HG03045 (cell line): ENCODE measurements at regions not wholly inside any gene's neighbourhood (a gene's known extent, or its start where the extent isn't known, plus 50 kb on each side); places are given as distances from the start of the nearest gene placed in this dataset.
"Not testable (repeated sequence)": the region's sequence is repeated elsewhere in the genome, so short reads cannot be mapped to it uniquely, and the experiment has no call there.

Experiments used
- ATAC-seq: cut with Tn5 transposase; IDR thresholded peaks from one replicate; pipeline ENCODE4 v1.9.1; 2021; ENCODE audit warnings: mild to moderate bottlenecking, moderate library complexity; ENCODE audit not compliant: unreplicated experiment

DNA sequence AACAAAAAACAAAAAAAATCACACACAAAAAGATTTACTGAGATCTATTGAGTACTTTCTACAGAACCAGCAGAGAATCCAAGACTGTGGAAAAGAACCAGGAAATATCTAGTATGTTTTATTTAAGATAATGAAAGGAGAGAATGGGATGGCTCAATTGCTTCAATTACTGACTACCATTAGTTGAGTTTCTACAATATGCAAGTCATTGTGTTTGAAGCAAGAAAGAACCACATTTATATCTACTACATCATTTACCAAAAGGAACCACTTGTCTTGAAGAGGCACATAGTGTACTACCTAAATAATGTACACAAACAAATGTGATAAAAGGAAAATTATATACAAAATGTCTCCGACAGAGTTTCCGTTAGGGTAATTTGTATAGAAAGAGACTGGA lies 325.9 kb upstream of the TNC start:
- no peak for ATAC-seq

DNA sequence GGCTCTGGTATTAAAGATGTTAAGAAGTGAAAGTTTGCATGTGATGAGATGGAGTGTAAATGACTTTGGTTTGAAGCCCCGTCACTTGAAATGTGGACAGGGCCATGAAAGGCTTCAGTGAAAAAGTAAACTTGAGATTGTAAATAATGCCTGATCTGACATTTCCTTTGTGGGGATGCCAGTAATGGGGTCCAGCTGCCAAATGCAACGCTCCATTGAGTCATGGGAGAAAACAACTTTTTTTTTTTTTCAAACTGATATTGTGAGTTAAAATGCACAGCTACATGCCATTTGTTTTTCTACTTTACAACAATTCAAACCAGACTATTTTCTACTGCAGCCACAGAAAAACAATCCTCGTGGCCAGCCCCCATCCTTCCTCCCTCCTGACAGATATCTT lies 327.0 kb upstream of the TNC start:
- ATAC-seq = no peak

DNA sequence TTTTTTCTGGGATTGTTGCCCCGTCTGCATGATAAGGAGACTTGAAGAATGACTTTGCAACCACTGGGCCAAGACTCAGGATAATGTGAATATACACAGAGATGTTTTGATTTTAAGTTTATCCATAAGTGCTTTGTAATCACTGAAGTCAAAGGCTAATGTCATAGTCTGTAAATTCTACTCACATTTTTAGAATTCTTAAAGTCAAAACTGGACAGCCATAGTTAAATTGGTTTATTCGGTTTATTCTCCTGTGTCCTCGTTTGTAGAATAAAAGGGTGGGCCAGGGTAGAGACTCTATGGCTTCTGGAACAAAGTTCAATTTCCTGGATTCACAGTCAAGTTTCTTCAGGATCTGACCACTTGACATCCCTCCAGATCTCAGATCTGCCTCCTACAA lies 327.7 kb upstream of the TNC start:
- ATAC-seq = no peak

DNA sequence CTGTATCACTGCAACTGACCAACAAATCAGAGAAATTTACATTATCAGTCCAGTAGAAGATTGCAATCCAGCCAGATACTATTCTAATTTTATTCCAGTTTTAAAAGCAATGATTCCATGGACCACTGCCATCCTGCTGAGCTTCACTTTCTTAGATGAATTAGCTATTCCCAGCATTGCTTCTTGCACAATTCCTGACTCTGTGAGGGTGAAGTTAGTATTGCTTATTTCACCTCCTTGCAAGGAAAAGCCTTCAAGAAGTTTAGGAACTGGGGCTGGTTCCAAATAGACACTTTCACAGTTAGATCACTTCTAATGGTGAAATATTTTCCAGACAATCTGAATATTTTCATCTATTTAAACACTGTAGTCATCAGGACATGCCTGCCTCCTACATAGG lies 338.6 kb upstream of the TNC start:
- no peak for ATAC-seq

DNA sequence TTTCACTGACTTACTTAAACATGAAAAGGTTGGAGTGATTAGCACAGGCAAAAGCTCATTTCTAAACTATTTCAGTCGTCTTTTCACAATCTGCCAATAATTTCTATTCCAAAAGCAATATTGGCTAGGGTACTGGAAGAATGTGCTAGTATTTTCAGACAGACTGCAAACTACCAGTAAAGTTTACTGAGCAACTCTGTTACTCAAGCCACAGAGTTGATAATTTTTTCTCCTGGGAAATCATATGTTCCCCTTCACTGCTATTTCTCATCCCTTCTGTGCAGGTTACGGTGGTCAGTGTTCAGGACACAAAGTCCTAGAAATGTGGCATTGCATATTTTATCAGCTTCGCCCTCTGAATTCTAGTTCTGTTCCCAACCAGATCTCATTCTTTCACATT lies 343.3 kb upstream of the TNC start:
- no peak for ATAC-seq

DNA sequence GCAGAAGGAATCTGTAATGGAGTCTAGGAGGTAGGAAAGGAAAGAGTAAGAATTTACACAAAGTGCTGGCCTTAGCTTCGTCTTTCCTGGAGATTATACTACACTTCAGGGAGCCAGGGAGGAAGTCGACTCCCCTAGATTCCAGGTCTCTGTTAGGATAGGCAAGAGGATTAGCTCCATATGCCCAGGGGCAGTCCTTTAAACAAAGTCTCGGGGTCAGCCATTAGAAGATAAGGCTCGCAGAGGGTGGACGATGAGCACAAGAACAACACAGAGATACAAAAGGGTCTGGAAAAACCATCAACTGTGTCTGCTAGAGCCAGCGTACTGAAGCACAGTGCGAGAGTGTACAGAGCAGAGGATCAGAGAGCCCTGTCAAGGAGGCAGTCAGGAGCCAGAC lies 344.7 kb upstream of the TNC start:
- ATAC-seq = no peak

DNA sequence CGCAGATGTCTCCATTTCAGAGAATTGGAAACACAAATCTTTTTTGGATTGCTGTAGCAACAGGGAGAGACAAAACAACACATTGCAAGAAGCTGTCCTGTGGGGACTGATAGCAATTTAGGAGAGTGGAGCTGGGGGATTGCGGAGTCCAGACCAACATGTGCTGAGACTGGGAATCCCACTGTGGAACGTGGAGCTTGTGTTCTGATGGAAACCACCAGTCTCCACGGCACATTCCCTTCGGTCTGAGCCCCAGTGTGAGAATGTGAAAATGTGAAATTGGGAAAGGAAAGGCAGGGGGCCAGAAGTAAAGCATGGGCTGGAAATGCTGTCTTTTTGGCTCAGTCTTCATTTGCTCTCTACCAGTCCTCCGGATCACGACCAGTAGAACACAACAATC lies 348.8 kb upstream of the TNC start:
- ATAC-seq = no peak

DNA sequence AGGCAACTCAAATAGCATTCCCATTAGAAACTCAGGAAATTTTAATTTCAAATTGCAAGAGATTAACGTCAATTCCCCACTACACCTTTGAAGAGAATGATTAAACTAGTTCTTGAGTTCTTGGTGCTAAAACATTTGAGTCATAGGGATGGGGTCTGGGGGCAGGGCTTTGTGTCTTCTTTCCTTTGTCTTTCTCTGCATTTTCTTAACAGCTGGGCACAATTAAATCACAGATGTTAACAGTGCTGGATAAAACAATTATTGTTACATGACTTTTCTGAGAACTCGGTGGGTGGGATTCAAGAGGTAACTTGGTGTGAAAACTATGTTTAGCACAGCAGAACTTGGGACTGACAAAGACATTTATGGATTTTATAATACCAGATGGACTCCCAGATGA lies 351.9 kb upstream of the TNC start:
- no peak for ATAC-seq

DNA sequence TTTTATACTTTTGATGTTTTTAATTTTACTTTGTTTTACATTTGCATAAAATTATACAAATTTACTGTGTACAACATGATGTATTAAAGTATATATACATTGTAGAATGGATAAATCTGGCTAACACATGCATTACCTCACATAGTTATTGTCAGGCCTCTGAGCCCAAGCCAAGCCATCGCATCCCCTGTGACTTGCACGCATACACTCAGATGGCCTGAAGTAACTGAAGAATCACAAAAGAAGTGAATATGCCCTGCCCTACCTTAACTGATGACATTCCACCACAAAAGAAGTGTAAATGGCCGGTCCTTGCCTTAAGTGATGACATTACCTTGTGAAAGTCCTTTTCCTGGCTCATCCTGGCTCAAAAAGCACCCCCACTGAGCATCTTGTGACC lies 355.1 kb upstream of the TNC start:
- ATAC-seq = not testable (repeated sequence)

DNA sequence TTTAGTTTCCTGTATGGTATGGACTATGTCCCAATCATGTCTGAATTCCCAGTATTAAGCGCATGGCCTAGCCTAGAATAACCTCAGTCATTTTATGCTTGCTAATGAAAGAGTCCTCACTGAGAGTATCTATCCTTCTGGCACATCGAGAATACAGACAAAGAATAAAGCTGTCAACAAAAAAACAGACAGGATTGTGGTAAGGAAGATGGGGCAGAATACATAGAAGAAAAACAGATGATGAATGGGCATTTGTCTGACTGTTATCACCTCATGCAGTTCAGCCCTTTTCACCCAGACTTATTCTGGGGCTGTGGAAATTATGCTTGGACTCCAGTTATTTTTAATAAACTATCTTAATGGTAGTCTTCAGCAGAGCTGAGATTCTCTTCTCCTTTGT lies 363.8 kb upstream of the TNC start:
- no peak for ATAC-seq

DNA sequence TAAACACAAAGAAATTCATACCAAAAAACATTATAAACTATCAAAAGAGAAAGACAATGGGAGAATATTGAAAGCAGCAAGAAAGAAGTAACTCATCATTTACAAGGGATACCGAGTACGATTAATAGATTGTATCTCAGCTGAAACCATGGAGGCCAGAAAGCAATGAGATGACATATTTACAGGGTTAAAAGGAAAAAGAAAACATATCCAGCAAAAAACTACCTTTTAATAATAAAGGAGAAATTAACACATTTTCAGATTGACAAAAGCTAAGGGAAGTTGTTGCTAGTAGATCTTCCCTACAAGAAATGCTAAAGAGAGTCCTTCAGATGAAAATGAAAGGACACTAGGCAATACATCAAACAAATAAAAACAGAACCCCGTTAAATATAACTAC lies 364.8 kb upstream of the TNC start:
- ATAC-seq = no peak

DNA sequence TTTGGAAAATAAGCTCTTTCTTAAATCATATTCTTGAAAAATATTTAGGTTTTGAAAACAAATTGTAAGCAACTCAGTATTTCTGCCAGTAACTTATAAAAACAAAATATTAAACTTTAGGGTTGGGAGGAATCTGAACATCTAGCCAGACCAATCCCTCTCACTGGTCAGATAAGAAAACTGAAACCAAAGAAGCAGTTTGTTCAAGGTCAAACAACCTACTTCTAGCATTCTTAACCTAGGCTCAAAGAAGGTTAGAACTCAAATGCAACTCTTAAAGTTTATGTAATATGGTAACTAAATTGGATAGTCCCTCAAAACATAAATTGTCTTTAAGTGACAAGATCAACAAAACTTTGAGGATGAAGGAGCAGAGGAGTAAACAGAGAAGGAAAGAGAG lies 374.9 kb upstream of the TNC start:
- ATAC-seq = no peak

DNA sequence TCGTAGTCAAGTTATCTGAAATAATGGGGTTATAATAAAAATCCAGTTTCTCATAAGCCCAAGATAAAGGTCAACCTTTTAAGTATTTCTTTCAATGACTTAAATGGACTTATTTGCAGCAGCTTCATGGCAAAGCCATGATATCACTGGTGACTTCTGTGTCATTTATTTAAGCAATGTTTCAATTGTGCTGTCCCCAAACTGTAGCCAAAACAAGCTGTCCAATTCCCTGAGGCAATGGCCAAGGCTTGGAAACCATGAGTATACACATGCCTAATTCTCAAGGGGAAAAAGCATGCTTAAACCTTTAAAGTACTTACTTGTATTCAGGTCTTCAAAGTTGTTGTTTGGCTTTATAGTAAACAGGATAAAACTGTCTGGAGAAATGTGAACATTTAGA lies 376.4 kb upstream of the TNC start:
- no peak for ATAC-seq

DNA sequence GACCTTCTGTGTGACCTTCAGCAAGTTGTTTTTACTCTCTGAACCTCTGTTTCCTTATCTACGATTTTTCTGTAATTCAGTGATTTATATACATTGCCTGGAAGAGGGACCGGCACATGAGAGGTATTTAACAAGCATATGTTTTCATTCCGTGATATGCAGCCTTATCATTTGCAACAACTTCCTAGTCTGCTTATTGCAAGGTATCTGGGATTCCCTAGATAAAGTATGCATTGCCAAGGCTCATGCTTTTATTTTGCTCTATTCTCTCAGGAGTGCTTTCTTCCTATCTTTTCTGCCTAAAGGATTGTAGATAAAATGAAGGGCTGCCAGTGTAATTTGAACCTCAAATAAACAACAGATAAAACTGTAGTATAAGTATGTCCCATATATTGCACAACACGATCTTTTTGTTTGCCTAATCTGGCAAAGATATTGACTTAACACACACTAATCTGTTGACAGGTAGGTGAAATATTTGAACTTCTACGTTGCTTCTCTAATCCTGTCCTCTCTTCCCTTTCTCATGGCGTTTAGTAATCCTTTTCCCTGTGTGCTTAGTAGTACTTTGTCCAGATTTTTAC lies 377.2 kb upstream of the TNC start:
- no peak for ATAC-seq

DNA sequence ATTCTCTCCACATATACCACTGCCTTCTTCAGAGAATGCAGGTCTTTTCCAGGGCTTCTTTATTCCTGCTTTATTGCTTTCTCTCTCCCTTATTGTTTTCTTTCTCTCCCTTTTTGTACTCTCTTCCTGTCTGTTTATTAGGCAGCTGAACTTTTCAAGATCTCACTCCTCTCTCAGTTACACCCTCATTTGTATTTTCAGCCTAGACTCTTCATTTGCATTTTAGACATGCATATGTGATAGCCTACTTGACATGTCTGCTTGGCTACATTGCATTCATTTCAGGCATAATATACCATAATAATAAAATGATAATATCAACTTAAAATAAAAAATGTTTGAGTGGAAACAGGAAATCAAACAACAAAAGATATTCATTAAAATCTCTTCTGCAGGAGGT lies 377.9 kb upstream of the TNC start:
- ATAC-seq = no peak

DNA sequence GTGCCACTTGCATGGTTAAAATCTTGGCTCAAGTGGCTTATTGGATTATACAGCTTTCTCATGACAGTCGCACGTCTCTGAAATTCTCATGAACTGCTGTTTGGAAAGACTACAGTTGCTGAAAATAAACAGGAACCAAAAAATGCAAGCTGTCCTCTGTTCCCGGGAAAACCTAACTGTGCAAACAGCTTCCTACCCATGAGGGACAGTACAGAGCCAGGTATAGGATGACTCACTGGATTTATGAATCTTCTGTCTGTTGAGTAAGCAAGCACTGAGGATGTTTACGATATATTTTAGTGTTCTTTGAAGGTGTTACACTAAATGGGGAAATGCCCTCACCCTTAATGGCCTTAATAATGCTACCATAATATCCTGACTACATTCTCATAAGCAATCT lies 380.3 kb upstream of the TNC start:
- ATAC-seq = no peak

DNA sequence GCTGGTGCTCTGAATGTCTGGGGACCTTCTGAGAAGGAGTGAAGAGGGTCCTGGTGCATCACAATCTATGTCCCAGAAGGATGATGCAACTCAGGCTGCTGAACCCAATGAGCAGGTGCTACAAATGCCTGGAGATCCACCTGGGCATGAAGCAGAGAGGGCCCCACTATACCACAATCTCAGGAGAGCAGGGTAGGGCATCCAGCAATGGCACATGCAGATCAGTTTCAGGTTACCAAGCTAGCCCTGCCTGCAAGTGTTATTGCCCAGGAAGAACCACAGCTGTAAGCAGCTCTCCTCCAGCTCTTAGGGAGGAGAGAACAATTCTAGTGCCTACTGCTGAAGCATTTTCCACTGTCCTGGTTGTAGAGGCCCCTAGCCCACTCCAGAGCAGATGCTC lies 389.2 kb upstream of the TNC start:
- no peak for ATAC-seq

DNA sequence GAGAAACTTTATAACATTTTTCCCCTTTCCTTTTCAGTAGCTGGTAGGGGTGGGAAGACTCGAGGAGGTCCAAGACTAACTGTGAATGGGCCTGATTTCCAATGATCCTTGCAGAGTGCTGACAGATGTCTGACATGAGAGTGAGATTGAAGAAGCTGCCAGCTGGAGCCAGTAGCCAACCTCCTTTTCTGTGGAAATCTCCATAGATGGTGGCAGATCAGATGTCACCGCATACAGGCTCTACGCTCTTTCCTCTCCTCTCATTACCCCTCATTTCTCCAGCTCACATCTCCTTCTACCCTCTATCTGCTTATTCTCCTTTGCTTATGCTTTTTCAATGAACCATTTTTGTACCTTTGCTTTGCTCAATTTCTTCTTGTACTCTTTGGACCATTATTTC lies 395.2 kb upstream of the TNC start:
- ATAC-seq = no peak

DNA sequence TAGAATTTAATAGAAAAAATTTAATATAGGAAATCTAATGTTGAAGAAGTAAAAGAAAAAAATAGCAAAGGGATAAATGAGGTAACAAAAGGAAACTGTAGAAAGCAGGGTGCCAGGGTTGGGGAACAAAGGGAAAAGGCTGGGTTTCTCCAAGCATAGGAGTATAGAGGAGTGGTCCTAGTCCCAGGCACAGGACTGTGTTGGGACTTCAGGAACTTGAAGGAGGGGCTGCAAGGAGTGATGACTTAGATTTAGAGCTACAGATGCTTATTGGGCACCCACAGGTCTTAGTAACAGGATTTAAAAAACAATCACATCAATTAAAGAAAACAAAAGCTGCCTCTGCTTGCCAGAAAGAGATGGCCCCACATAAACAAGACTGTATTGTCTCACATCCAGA lies 396.5 kb upstream of the TNC start:
- no peak for ATAC-seq

DNA sequence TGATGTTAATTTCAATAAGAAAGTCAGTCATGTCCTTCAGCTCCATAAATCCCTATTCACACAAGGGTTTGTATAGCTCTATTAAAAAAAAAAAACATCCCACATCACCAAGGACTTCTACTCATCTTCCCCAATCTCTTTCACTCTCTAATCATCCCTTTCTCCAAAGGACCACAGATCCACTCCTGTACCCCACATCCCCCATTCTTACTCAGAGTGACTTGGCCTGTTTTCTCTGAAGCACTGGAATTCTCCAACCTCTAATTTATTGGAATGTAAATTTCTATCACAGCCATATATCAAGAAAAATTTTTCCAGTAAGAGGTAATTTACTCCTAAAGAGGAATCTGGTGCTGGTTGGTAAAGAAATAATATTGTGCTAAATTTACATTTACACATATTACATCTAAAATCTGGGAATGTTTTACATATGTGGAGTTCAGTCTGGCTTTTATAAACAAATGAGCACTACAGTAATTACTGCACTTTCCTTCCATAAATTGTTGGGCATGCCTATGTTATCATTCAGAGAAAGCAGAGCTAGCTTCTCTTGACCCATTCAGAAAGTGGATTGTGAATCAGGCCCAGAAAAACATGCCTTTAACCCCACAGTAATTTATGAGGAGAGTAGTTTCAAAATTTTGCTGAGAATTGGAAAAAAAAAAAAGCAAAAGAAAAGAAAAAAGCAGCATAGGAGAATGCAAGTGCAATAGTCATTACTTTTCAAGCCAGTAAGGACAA lies 399.5 kb upstream of the TNC start:
- ATAC-seq = no peak

DNA sequence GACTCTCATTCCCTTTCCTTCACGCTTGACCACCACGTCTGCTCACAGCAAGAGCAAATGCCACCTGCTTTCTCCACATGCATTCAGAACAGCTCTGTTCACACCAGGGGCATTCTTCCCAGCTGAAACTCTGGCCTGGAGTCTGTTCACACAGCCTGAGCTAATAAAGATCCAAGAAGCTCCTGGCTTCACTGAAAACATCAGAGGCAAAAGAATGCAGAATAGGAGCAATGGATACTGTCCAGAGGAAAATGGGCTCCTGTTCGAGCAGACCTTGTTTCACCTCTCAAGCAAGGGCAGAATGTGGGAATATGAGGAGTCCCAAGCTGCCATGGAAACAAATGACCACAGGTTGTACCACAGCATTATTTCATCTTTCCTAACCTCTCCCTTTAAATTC lies 402.7 kb upstream of the TNC start:
- ATAC-seq = no peak

DNA sequence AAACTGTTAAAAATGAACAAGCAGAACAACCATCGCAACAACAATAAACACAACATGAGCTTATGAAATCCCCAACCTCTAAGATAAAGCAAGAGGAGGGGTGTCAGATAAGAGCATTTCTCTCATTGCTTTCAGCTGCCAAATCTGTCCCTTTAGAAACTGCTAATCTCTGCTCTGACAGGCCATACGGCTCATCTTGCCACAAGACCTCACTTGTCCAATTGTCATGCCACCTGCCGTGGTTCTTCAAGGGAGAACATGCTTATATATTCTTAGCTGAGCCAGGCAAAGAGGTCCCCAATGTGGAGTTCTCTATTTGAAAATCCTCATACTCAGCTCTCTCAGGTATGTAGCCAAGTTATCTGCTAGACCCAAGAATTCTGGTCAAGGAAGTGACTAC lies 405.0 kb upstream of the TNC start:
- ATAC-seq = no peak

DNA sequence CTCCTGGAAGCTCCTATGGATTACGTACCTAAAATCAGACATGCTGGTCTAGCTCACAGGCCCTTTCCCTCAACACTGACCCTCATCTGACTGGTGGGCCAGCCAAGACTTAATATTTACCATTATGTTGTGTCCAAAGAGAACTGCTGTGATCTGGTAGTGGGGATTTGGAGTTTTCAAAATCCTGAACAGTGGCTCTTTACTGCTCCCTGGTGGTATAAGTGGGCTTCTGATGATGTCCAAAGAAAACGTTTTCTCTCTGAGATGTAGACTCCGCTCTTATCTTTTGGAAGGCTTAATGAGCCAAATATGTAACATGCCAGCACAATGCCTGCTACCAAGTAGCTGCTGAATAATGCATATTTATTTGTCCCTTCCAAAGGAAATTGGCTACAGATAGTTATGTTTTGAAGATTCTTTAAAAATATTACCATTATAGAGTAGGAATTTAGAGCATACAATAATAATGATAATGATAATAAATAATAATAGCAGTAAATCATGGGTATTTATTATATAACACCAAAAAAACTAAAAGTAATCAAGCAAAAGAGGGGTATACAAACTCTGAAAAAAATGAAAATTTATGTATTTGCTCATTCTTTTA lies 406.6 kb upstream of the TNC start:
- no peak for ATAC-seq
